ENCODE measurements at regions not wholly inside any gene's neighbourhood (a gene's known extent, or its start where the extent isn't known, plus 50 kb on each side); places are given as distances from the start of the nearest gene placed in this dataset.

DNA sequence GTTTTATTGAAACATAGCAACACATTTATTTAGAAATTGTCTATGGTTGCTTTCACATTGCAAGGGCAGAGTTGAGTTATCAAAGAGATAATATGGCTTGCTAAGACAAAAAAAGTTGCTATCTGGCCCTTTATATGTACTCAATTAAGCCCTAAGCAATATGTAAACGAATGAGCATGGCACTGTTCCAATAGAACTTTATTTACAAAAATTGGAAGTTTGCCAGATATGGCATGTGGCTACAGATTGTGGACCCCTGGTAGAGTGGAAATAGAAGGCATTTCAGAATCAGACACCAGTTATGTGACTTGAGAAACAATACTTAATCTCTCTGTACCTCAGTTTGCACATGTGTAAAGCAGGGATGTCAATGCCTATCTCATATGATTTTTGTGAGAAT, 515.6 kb upstream of the SGO1 start:
- ChIA-PET CTCF (ENCODE audit: partially characterized antibody) (no interaction called here), POLR2A (ENCODE audit: partially characterized antibody) (no interaction called here)
- H3K56ac ChIP-seq (replicated peaks; ENCODE audit: insufficient read length, low read depth, low read length), result no peak overlapping the region
- no peak overlapping the region for H3K14ac ChIP-seq (ENCODE audit: insufficient read length)
- 90% methylated on average over 1 of the region's 1 CpG; no CpG with 5 or more reads in 1 of the 2 experiments for WGBS, 2 experiments (ENCODE audit: extremely low coverage in 1 of 2, insufficient coverage in 1 of 2, insufficient read length in 1 of 2, insufficient replicate concordance in 2 of 2, low coverage in 1 of 2, low lambda C conversion rate in 2 of 2, missing lambda C conversion rate in 1 of 2)
- FAIRE-seq, result no peak
- H2BK5ac ChIP-seq (ENCODE audit: low read depth, low read length), result no peak overlapping the region
- no peaks in the 10 kb centered on the region for H3K23me2 ChIP-seq (ENCODE audit: low read depth, low read length)
- DNase-seq (ENCODE audit: low read depth in 1 of 2, low spot score in 2 of 2), result no peak
- H3K23ac ChIP-seq (ENCODE audit: insufficient read length), result no peak overlapping the region
- H2BK120ac ChIP-seq (replicated peaks; ENCODE audit: low read depth, low read length), result no peak overlapping the region
- H2BK12ac ChIP-seq (ENCODE audit: low read depth, low read length), result no peak overlapping the region
- no peaks in the 10 kb centered on the region for H4K20me1 ChIP-seq (replicated peaks in 1 of 2; ENCODE audit: control insufficient read depth in 1 of 2, insufficient read depth in 2 of 2, low read length in 2 of 2)
- no peak overlapping the region for H3K4ac ChIP-seq (replicated peaks; ENCODE audit: insufficient read length, low read depth, low read length)
- no peak overlapping the region for H3K4me3 ChIP-seq (ENCODE audit: extremely low read depth in 1 of 4, insufficient read depth in 2 of 4, low read depth in 3 of 4, low read length in 4 of 4)
- no peaks in the 10 kb centered on the region for H3K27me3 ChIP-seq (replicated peaks in 1 of 4; ENCODE audit: control insufficient read depth in 3 of 4, extremely low read depth in 1 of 4, insufficient read depth in 3 of 4, low read length in 3 of 4)
- H3K4me1 ChIP-seq (replicated peaks in 1 of 4; ENCODE audit: control insufficient read depth in 3 of 4, insufficient read depth in 4 of 4, low read length in 3 of 4), result no peaks in the 10 kb centered on the region
- H3K9ac ChIP-seq (replicated peaks in 1 of 4; ENCODE audit: extremely low read depth in 1 of 4, low read depth in 3 of 4, low read length in 3 of 4), result no peak overlapping the region
- H3K79me2 ChIP-seq (ENCODE audit: control insufficient read depth in 1 of 2, insufficient read depth in 2 of 2, low read length in 2 of 2), result no peaks in the 10 kb centered on the region
- no peak overlapping the region for H4K91ac ChIP-seq (replicated peaks; ENCODE audit: insufficient read length, low read length)
- no peak overlapping the region for H3K18ac ChIP-seq (ENCODE audit: extremely low read depth, low read length)
- H3K9me3 ChIP-seq (ENCODE audit: insufficient read depth in 2 of 2, low read depth in 1 of 2, low read length in 1 of 2), result no peaks in the 10 kb centered on the region
- H3K36me3 ChIP-seq (ENCODE audit: control insufficient read depth in 2 of 4, insufficient read depth in 4 of 4, low read length in 3 of 4), result no peaks in the 10 kb centered on the region
- H3K27ac ChIP-seq (ENCODE audit: low read depth, low read length), result no peak overlapping the region
- no peak overlapping the region for H2BK20ac ChIP-seq (ENCODE audit: low read length)
- H4K8ac ChIP-seq (ENCODE audit: extremely low read depth, insufficient read depth, low read length), result no peak overlapping the region
- no peak overlapping the region for H2BK15ac ChIP-seq (ENCODE audit: low read length)
- H4K5ac ChIP-seq (ENCODE audit: insufficient read length, low read depth, low read length), result no peak overlapping the region
- no peak overlapping the region for H2AFZ ChIP-seq (ENCODE audit: low read length)
- H2AK5ac ChIP-seq (ENCODE audit: low read depth, low read length), result no peak overlapping the region
- H3K4me2 ChIP-seq (ENCODE audit: insufficient read depth in 1 of 2, low read depth in 2 of 2, low read length in 2 of 2), result no peak overlapping the region
- H3K79me1 ChIP-seq (ENCODE audit: low read depth, low read length), result no peaks in the 10 kb centered on the region
- no peak for TF ChIP-seq BCL11A (IDR thresholded peaks at IDR 0.05; ENCODE audit: low read depth in 2 of 2, low read length in 2 of 2)
- no peak for TF ChIP-seq CHD1 (IDR thresholded peaks at IDR 0.05; ENCODE audit: low read depth, low read length)
- TF ChIP-seq CBX8 (IDR thresholded peaks at IDR 0.05; ENCODE audit: borderline replicate concordance, low read depth, low read length), result no peak
- TF ChIP-seq RFX5 (IDR thresholded peaks at IDR 0.05; ENCODE audit: borderline replicate concordance, low read depth, low read length), result no peak
- TF ChIP-seq SRF (IDR thresholded peaks at IDR 0.05; ENCODE audit: low read depth, low read length), result no peak
- no peak for TF ChIP-seq KDM5A (IDR thresholded peaks at IDR 0.05; ENCODE audit: low read length)
- TF ChIP-seq TEAD4 (IDR thresholded peaks at IDR 0.05; ENCODE audit: low read depth, low read length), result no peak
